ENCODE measurements at regions not wholly inside any gene's neighbourhood (a gene's known extent, or its start where the extent isn't known, plus 50 kb on each side); places are given as distances from the start of the nearest gene placed in this dataset.

- H3K27me3 Mint-ChIP-seq = peaks cover 3% of the 10 kb centered on the region
- no peaks in the 10 kb centered on the region for H3K36me3 Mint-ChIP-seq (ENCODE audit: low read depth)
- no peaks in the 10 kb centered on the region for H3K9me3 Mint-ChIP-seq
- DNase-seq (no peak), ATAC-seq (no peak)
- no peak overlapping the region for H3K4me3 Mint-ChIP-seq
- H3K27ac Mint-ChIP-seq = no peak overlapping the region
- H3K4me1 Mint-ChIP-seq = no peaks in the 10 kb centered on the region
These were observed 118.2 kb downstream of the TTLL2 start for GRCh38 chr6:167442796-167443680.

- H3K9me3 Mint-ChIP-seq = no peaks in the 10 kb centered on the region
- H3K4me1 Mint-ChIP-seq = no peaks in the 10 kb centered on the region
- no peaks in the 10 kb centered on the region for H3K36me3 Mint-ChIP-seq (ENCODE audit: low read depth)
- no peaks in the 10 kb centered on the region for H3K27me3 Mint-ChIP-seq
- DNase-seq (no peak), ATAC-seq (no peak)
- no peak overlapping the region for H3K4me3 Mint-ChIP-seq
- H3K27ac Mint-ChIP-seq = no peak overlapping the region
These were observed 119.9 kb downstream of the TTLL2 start for GRCh38 chr6:167444602-167445346.

- Mint-ChIP-seq H3K27me3 (no peaks in the 10 kb centered on the region), H3K4me3 (no peak overlapping the region), H3K27ac (no peak overlapping the region), H3K4me1 (no peaks in the 10 kb centered on the region), H3K36me3 (ENCODE audit: low read depth) (no peaks in the 10 kb centered on the region), H3K9me3 (no peaks in the 10 kb centered on the region)
- DNase-seq (no peak), ATAC-seq (no peak)
These were observed 120.7 kb downstream of the TTLL2 start for GRCh38 chr6:167445568-167445967.

- no peak overlapping the region for H3K4me3 Mint-ChIP-seq
- H3K4me1 Mint-ChIP-seq = no peaks in the 10 kb centered on the region
- no peaks in the 10 kb centered on the region for H3K27me3 Mint-ChIP-seq
- no peak for ATAC-seq
- H3K9me3 Mint-ChIP-seq = no peaks in the 10 kb centered on the region
- H3K36me3 Mint-ChIP-seq (ENCODE audit: low read depth) = no peaks in the 10 kb centered on the region
- no peak for DNase-seq
- no peak overlapping the region for H3K27ac Mint-ChIP-seq
These were observed 121.2 kb downstream of the TTLL2 start for GRCh38 chr6:167446046-167446445.

GRCh38 chr6:167446971-167447370 is 122.1 kb downstream of the TTLL2 start:
- no peaks in the 10 kb centered on the region for H3K9me3 Mint-ChIP-seq
- no peaks in the 10 kb centered on the region for H3K4me1 Mint-ChIP-seq
- ATAC-seq (no peak), DNase-seq (no peak)
- no peak overlapping the region for H3K27ac Mint-ChIP-seq
- no peaks in the 10 kb centered on the region for H3K27me3 Mint-ChIP-seq
- H3K4me3 Mint-ChIP-seq = no peak overlapping the region
- H3K36me3 Mint-ChIP-seq (ENCODE audit: low read depth) = no peaks in the 10 kb centered on the region

GRCh38 chr6:167448378-167448777 is 123.5 kb downstream of the TTLL2 start:
- Mint-ChIP-seq H3K4me1 (no peaks in the 10 kb centered on the region), H3K27ac (no peak overlapping the region), H3K4me3 (no peak overlapping the region), H3K9me3 (no peaks in the 10 kb centered on the region), H3K36me3 (ENCODE audit: low read depth) (no peaks in the 10 kb centered on the region), H3K27me3 (no peaks in the 10 kb centered on the region)
- ATAC-seq (no peak), DNase-seq (no peak)

- DNase-seq = no peak
- no peak for ATAC-seq
- H3K27ac Mint-ChIP-seq = no peak overlapping the region
- no peaks in the 10 kb centered on the region for H3K36me3 Mint-ChIP-seq (ENCODE audit: low read depth)
- H3K4me1 Mint-ChIP-seq = no peaks in the 10 kb centered on the region
- no peaks in the 10 kb centered on the region for H3K27me3 Mint-ChIP-seq
- no peak overlapping the region for H3K4me3 Mint-ChIP-seq
- no peaks in the 10 kb centered on the region for H3K9me3 Mint-ChIP-seq
These were observed 124.4 kb downstream of the TTLL2 start for GRCh38 chr6:167449094-167449861.

GRCh38 chr6:167450626-167451025 is 125.7 kb downstream of the TTLL2 start:
- Mint-ChIP-seq H3K27ac (no peak overlapping the region), H3K27me3 (no peaks in the 10 kb centered on the region), H3K4me3 (no peak overlapping the region), H3K36me3 (ENCODE audit: low read depth) (no peaks in the 10 kb centered on the region), H3K9me3 (no peaks in the 10 kb centered on the region), H3K4me1 (no peaks in the 10 kb centered on the region)
- no peak for DNase-seq
- ATAC-seq = no peak

GRCh38 chr6:167452338-167453081 is 127.6 kb downstream of the TTLL2 start:
- H3K4me3 Mint-ChIP-seq = no peak overlapping the region
- H3K36me3 Mint-ChIP-seq (ENCODE audit: low read depth) = no peaks in the 10 kb centered on the region
- no peaks in the 10 kb centered on the region for H3K9me3 Mint-ChIP-seq
- ATAC-seq (no peak), DNase-seq (no peak)
- no peaks in the 10 kb centered on the region for H3K4me1 Mint-ChIP-seq
- peaks cover 6% of the 10 kb centered on the region for H3K27me3 Mint-ChIP-seq
- H3K27ac Mint-ChIP-seq = no peak overlapping the region

- H3K27ac Mint-ChIP-seq = no peak overlapping the region
- H3K27me3 Mint-ChIP-seq = peaks cover 6% of the 10 kb centered on the region
- no peaks in the 10 kb centered on the region for H3K9me3 Mint-ChIP-seq
- no peak for DNase-seq
- H3K4me1 Mint-ChIP-seq = no peaks in the 10 kb centered on the region
- H3K4me3 Mint-ChIP-seq = no peak overlapping the region
- H3K36me3 Mint-ChIP-seq (ENCODE audit: low read depth) = no peaks in the 10 kb centered on the region
- ATAC-seq = no peak
These were observed 128.2 kb downstream of the TTLL2 start for GRCh38 chr6:167453082-167453446.

- DNase-seq (no peak), ATAC-seq (no peak)
- no peaks in the 10 kb centered on the region for H3K36me3 Mint-ChIP-seq (ENCODE audit: low read depth)
- H3K27me3 Mint-ChIP-seq = peaks cover 13% of the 10 kb centered on the region
- no peaks in the 10 kb centered on the region for H3K4me1 Mint-ChIP-seq
- no peaks in the 10 kb centered on the region for H3K9me3 Mint-ChIP-seq
- no peak overlapping the region for H3K4me3 Mint-ChIP-seq
- H3K27ac Mint-ChIP-seq = no peak overlapping the region
These were observed 129.1 kb downstream of the TTLL2 start for GRCh38 chr6:167454003-167454402.

- Mint-ChIP-seq H3K4me1 (no peaks in the 10 kb centered on the region), H3K4me3 (no peak overlapping the region), H3K9me3 (no peaks in the 10 kb centered on the region), H3K27me3 (peaks cover 18% of the 10 kb centered on the region), H3K27ac (no peak overlapping the region), H3K36me3 (ENCODE audit: low read depth) (no peaks in the 10 kb centered on the region)
- DNase-seq (no peak), ATAC-seq (no peak)
These were observed 130.5 kb downstream of the TTLL2 start for GRCh38 chr6:167455371-167455770.

GRCh38 chr6:167462514-167463312 is 137.8 kb downstream of the TTLL2 start:
- DNase-seq (no peak), ATAC-seq (no peak)
- Mint-ChIP-seq H3K4me3 (no peak overlapping the region), H3K27ac (no peak overlapping the region), H3K36me3 (ENCODE audit: low read depth) (no peaks in the 10 kb centered on the region), H3K4me1 (no peaks in the 10 kb centered on the region), H3K27me3 (peaks cover 15% of the 10 kb centered on the region), H3K9me3 (no peaks in the 10 kb centered on the region)

All from activated naive CD8-positive, alpha-beta T cell treated with anti-CD3 and anti-CD28 coated beads, Interleukin-2, amount 50 U/mL, for 24 hours (primary cell).